Neutrophil (primary cell): ENCODE measurements at regions not wholly inside any gene's neighbourhood (a gene's known extent, or its start where the extent isn't known, plus 50 kb on each side); places are given as distances from the start of the nearest gene placed in this dataset.

Source experiments
- H3K27ac ChIP-seq: fragments of 200-600 bp; sonication (generic); 2 replicates; pipeline ENCODE4 v1.5.1; 2016; ENCODE audit warnings: mild to moderate bottlenecking, moderate library complexity
- H3K27me3 ChIP-seq: fragments of 200-600 bp; sonication (generic); 2 replicates; pipeline ENCODE4 v1.6.0; 2016; ENCODE audit warnings: mild to moderate bottlenecking
- H3K36me3 ChIP-seq: fragments of 200-600 bp; sonication (generic); 2 replicates; pipeline ENCODE4 v1.5.1; 2017
- H3K4me1 ChIP-seq, 2 experiments: fragments of 200-600 bp in 1 of 2; sonication (generic) in 1 of 2; 1 replicate in 1 of 2; 2 replicates in 1 of 2; pipeline versions ENCODE4 v1.5.1 to v1.6.1; 2013 to 2016; ENCODE audit warnings: low read depth in 1 of 2, low read length in 1 of 2, mild to moderate bottlenecking in 1 of 2, moderate library complexity in 1 of 2; ENCODE audit not compliant: control insufficient read depth in 1 of 2, insufficient read depth in 1 of 2
- H3K4me3 ChIP-seq, 2 experiments: fragments of 200-600 bp in 1 of 2; sonication (generic) in 1 of 2; 1 replicate in 1 of 2; 2 replicates in 1 of 2; pipeline ENCODE4 v1.5.1; 2013 to 2016; ENCODE audit warnings: low read depth in 1 of 2, low read length in 1 of 2, mild to moderate bottlenecking in 1 of 2, moderate library complexity in 1 of 2
- H3K9me3 ChIP-seq: fragments of 200-600 bp; sonication (generic); 2 replicates; pipeline ENCODE4 v1.5.1; 2016
- CTCF ChIP-seq: fragments of 200-600 bp; sonication (generic); IDR thresholded peaks from 2 replicates; pipeline ENCODE4 v1.5.1; 2016; ENCODE audit warnings: antibody characterized with exemption

GRCh38 chr19:29096896-29097295, 116.1 kb downstream of the UQCRFS1 start:
- Histone ChIP-seq H3K36me3 (no peaks in the 10 kb centered on the region), H3K27ac (no peak overlapping the region), H3K4me1 (no peaks in the 10 kb centered on the region), H3K4me3 (no peak overlapping the region), H3K27me3 (peaks cover 4% of the 10 kb centered on the region), H3K9me3 (no peaks in the 10 kb centered on the region)
- no peak for TF ChIP-seq CTCF

GRCh38 chr19:29093553-29093908, 119.4 kb downstream of the UQCRFS1 start:
- H3K4me3 ChIP-seq, result no peak overlapping the region
- no peaks in the 10 kb centered on the region for H3K36me3 ChIP-seq
- TF ChIP-seq CTCF, result no peak
- H3K4me1 ChIP-seq, result no peaks in the 10 kb centered on the region
- no peaks in the 10 kb centered on the region for H3K9me3 ChIP-seq
- no peak overlapping the region for H3K27ac ChIP-seq
- H3K27me3 ChIP-seq, result peaks cover 4% of the 10 kb centered on the region

- H3K27ac ChIP-seq, result no peak overlapping the region
- H3K4me3 ChIP-seq, result no peak overlapping the region
- H3K9me3 ChIP-seq, result no peaks in the 10 kb centered on the region
- TF ChIP-seq CTCF, result no peak
- peaks cover 4% of the 10 kb centered on the region for H3K27me3 ChIP-seq
- no peaks in the 10 kb centered on the region for H3K4me1 ChIP-seq
- no peaks in the 10 kb centered on the region for H3K36me3 ChIP-seq
Observed at GRCh38 chr19:29092712-29093552, 120.0 kb downstream of the UQCRFS1 start.

GRCh38 chr19:29090783-29091526, 122.0 kb downstream of the UQCRFS1 start:
- no peak overlapping the region for H3K4me3 ChIP-seq
- H3K9me3 ChIP-seq, result no peaks in the 10 kb centered on the region
- H3K27ac ChIP-seq, result no peak overlapping the region
- no peaks in the 10 kb centered on the region for H3K27me3 ChIP-seq
- H3K36me3 ChIP-seq, result no peaks in the 10 kb centered on the region
- no peaks in the 10 kb centered on the region for H3K4me1 ChIP-seq
- TF ChIP-seq CTCF, result no peak

- Histone ChIP-seq H3K9me3 (no peaks in the 10 kb centered on the region), H3K4me3 (no peak overlapping the region), H3K4me1 (no peaks in the 10 kb centered on the region), H3K27ac (no peak overlapping the region), H3K27me3 (no peaks in the 10 kb centered on the region), H3K36me3 (no peaks in the 10 kb centered on the region)
- TF ChIP-seq CTCF, result no peak
Observed at GRCh38 chr19:29089315-29089870, 123.6 kb downstream of the UQCRFS1 start.
